Aorta (tissue), 5 donors: ENCODE measurements at regions not wholly inside any gene's neighbourhood (a gene's known extent, or its start where the extent isn't known, plus 50 kb on each side); places are given as distances from the start of the nearest gene placed in this dataset.

ENCODE experiments used
- ATAC-seq: fragments of 200-7000 bp; cut with Tn5 transposase; one replicate; pipeline ENCODE4 v1.9.1; 2022; ENCODE audit warnings: moderate library complexity; ENCODE audit not compliant: low FRiP score
- DNase-seq, 2 donors: peaks; one replicate each; pipeline ENCODE4 v3.0.0-alpha.2; 2020
- H3K27ac ChIP-seq, 2 donors: one replicate each; pipeline ENCODE4 v1.5.1; 2013; ENCODE audit warnings: low read length in 2 of 2, mild to moderate bottlenecking in 2 of 2, moderate library complexity in 2 of 2, control low read depth in 1 of 2, inconsistent platforms in 1 of 2, low read depth in 1 of 2
- H3K27me3 ChIP-seq, 2 donors: one replicate each; pipeline ENCODE4 v1.6.1; 2013; ENCODE audit warnings: control low read depth in 1 of 2, low read length in 1 of 2, mild to moderate bottlenecking in 1 of 2, moderate library complexity in 1 of 2; ENCODE audit not compliant: insufficient read depth in 2 of 2, control insufficient read depth in 1 of 2
- H3K36me3 ChIP-seq, 2 donors: one replicate each; pipeline ENCODE4 v1.6.1; 2013; ENCODE audit warnings: control low read depth in 1 of 2, low read length in 1 of 2, mild to moderate bottlenecking in 1 of 2; ENCODE audit not compliant: insufficient read depth in 2 of 2, control insufficient read depth in 1 of 2
- H3K4me1 ChIP-seq, 2 donors: one replicate each; pipeline ENCODE4 v1.6.1; 2013; ENCODE audit warnings: low read length in 2 of 2, control low read depth in 1 of 2, mild to moderate bottlenecking in 1 of 2, moderate library complexity in 1 of 2; ENCODE audit not compliant: insufficient read depth in 2 of 2, control insufficient read depth in 1 of 2
- H3K4me3 ChIP-seq, 2 donors: one replicate each; pipeline ENCODE4 v1.5.1; 2013; ENCODE audit warnings: low read length in 2 of 2, control low read depth in 1 of 2, mild to moderate bottlenecking in 1 of 2
- H3K9me3 ChIP-seq: one replicate; pipeline ENCODE4 v1.6.1; 2013; ENCODE audit warnings: mild to moderate bottlenecking, low read length; ENCODE audit not compliant: control insufficient read depth
- WGBS, 2 donors: extraction: QIAGEN DNeasy Blood & Tissue Kit; methylation state at CpG; one replicate each; pipeline ENCODE4 v1.1.7; 2013; 5-methylcytosine and 5-hydroxymethylcytosine counted together
- intact Hi-C, 2 donors: fragments of 100-400 bp; cut with DNase I; formaldehyde crosslinking; loops; one replicate each; pipeline versions ENCODE4 v1.14.2 to v1.15.0; 2022
- donor health status: healthy with polysubstance abuse.
- donor health status: Bipolar disorder and iron deficiency.
- donor health status: DM: no; HTN: no; CAD: no.
- donor health status: DM: no; HTN: no; CAD: no.
- donor health status: DM: yes; HTN: yes; CAD: no.

DNA sequence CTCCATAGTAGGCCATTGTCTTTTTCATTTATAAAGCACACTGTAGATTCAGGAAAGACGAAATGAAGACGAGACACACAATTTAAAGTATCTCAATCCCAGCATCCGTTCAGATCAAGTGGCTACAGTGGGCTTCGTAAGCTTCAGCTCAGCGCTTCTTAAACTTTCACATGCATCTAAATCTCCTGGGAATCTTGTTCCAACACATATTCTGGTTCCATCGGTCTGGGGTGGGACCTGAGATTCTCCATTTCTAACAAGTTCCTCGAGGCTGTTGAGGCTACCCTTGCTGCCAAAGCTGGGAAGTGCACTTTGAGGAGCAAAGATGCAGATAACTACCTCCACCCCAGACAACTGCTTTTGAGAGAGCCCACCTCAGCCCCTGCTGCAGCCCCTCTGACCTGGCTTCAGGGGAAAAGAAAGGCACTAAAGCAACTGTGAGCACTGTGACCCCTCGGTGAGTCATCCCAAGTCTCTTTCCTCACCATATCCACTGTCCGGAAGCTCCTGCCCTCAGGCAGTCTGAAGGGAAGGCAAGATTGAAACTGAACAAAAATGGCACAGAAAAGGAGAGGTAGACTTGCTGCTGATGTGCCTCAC lies 201.1 kb upstream of the FBXO11 start:
- no peaks in the 10 kb centered on the region for H3K4me1 ChIP-seq
- H3K4me3 ChIP-seq: no peak overlapping the region
- DNase-seq (no peak), ATAC-seq (no peak)
- H3K9me3 ChIP-seq: no peaks in the 10 kb centered on the region
- no peaks in the 10 kb centered on the region for H3K27me3 ChIP-seq
- intact Hi-C loops: loop anchor here (2.0 to 10.0 kb wide), 7 partner anchors 200 to 665 kb away; partner anchors contain the start of genes FBXO11 (in 2 of the 2) and MSH6 (in 1 of the 2)
- H3K27ac ChIP-seq: no peak overlapping the region
- WGBS, 2 donors: 66% methylated on average over 9 of the region's 9 CpGs
- H3K36me3 ChIP-seq: no peaks in the 10 kb centered on the region

DNA sequence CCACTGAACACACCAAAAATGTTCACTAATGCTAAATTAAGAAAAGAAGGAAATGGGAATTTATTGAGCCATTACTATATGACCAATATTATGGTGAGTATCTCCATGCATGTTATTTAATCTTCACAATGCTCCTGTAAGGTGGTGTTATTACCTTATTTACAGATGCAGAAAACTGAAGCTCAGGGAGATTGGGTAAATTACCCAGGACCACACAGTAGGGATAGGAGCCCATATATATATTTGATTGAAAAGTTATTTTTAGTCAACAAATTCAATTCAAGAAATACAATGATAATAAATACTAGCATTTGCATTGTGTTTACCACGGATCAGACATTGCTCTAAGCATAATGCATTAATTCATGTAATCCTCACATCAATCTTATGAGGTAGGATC lies 202.2 kb upstream of the FBXO11 start:
- Histone ChIP-seq H3K27me3 (no peaks in the 10 kb centered on the region), H3K36me3 (no peaks in the 10 kb centered on the region), H3K9me3 (no peaks in the 10 kb centered on the region), H3K27ac (no peak overlapping the region), H3K4me3 (no peak overlapping the region), H3K4me1 (no peaks in the 10 kb centered on the region)
- intact Hi-C loops: loop anchor here (5.0 to 10.0 kb wide), 5 partner anchors 201 to 666 kb away; partner anchors contain the start of genes FBXO11 (in 1 of the 2) and MSH6 (in 1 of the 2)
- ATAC-seq: no peak
- no peak for DNase-seq
- 86 to 92% methylated on average over 1 of the region's 1 CpG for WGBS, 2 donors

DNA sequence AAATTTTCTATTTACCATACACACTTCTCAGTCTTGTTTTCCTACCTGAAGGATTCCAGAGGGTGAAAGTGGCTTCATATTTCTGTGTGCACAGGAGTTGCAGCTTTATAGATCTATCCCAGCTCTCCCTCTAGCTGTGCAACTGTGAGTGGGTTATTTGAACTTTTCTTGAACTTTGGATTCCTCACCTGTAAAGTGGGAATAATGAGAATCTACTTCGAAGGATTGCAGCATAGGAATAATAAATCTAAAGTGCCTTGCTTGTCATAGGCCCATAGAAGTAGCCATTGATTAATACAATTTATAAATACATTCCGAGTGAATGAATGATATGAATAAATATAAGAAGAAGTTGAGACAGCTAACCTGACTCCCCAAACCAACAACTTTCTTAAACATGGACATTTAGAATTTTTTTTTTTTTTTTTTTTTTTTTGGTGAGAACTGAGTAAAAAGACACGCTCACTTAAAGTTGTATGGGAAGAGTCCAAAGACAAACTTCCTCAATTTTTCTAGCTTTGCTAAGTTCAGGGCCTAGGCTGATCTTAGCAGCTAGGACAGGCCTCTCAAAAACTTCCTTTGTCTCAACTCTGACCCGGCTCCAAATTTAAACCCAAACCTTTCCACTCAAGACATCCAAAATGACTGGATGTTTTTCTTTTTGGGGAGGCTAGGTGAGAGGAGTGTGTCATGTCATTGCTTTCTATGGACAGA lies 203.3 kb upstream of the FBXO11 start:
- ATAC-seq (no peak), DNase-seq (no peak)
- Histone ChIP-seq H3K4me3 (no peak overlapping the region), H3K4me1 (no peaks in the 10 kb centered on the region), H3K27ac (no peak overlapping the region), H3K9me3 (no peaks in the 10 kb centered on the region), H3K27me3 (no peaks in the 10 kb centered on the region), H3K36me3 (no peaks in the 10 kb centered on the region)
- 84 to 85% methylated on average over 4 of the region's 4 CpGs for WGBS, 2 donors
- intact Hi-C loops: loop anchor here (5.0 to 10.0 kb wide), 5 partner anchors 202 to 667 kb away; partner anchors contain the start of genes FBXO11 (in 1 of the 2) and MSH6 (in 1 of the 2)

DNA sequence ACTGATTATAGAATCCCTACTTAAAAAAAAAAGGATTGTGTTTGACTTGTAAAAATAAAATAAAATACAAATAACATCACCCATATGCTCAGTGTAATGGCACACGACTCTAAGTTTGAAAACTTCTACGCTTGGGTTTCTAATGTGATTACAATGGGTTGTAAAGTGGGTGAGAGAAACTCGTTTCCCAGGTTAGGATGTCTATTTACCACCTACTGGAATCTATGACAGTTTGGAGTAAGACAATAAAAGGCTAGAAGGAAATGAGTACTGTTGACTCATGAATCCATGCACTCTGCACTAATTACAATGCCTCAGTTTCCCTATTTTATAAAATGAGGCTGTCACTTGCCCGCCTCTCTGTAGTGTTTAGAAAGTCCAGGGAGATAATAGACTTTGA lies 204.0 kb upstream of the FOXN2 start:
- intact Hi-C loops: no loop called here
- WGBS, 2 donors: 78 to 86% methylated on average over 4 of the region's 4 CpGs
- no peaks in the 10 kb centered on the region for H3K4me1 ChIP-seq
- no peaks in the 10 kb centered on the region for H3K36me3 ChIP-seq
- DNase-seq: no peak
- no peaks in the 10 kb centered on the region for H3K27me3 ChIP-seq
- no peaks in the 10 kb centered on the region for H3K9me3 ChIP-seq
- ATAC-seq: no peak
- no peak overlapping the region for H3K27ac ChIP-seq
- no peak overlapping the region for H3K4me3 ChIP-seq

DNA sequence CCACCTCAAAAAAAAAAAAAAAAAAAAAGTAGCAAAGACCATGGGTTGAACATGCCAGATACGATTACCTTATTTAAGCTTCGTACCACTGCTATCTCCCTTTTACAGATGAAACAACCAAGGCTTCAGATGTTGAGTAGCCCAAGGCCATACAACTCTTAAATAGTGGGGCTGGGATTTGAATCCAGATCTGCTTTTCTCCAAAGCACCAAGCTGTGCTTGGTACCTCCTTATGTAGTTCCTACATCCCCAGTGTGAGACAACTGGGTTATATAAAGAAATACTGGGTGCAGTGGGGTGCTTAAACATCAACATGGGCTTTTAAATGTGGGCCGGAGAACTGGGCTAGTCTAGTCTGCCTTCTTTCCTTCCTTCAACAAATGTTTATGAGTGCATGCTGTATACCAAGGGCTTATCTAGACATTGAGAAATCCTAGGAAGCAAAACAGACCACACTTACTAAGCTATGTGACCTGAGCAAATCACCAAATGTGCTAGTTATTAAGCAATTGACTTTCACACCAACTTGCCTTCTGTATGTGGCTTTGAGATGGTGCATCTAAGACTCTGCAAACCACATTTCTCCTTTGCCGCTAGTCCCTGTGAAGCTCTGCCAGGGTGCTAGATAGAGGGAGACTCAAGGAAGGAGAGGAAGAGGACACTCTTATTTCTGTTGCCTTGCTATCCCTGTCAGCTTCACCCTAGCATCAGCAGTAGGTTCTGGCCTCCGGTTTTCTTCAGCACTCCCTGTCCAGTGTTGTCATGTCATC lies 201.4 kb upstream of the FOXN2 start:
- DNase-seq (no peak), ATAC-seq (no peak)
- 90 to 94% methylated on average over 5 of the region's 5 CpGs for WGBS, 2 donors
- no peak overlapping the region for H3K4me3 ChIP-seq
- no peaks in the 10 kb centered on the region for H3K9me3 ChIP-seq
- no peak overlapping the region for H3K27ac ChIP-seq
- no peaks in the 10 kb centered on the region for H3K4me1 ChIP-seq
- H3K36me3 ChIP-seq: no peaks in the 10 kb centered on the region
- intact Hi-C loops: no loop called here
- H3K27me3 ChIP-seq: no peaks in the 10 kb centered on the region

DNA sequence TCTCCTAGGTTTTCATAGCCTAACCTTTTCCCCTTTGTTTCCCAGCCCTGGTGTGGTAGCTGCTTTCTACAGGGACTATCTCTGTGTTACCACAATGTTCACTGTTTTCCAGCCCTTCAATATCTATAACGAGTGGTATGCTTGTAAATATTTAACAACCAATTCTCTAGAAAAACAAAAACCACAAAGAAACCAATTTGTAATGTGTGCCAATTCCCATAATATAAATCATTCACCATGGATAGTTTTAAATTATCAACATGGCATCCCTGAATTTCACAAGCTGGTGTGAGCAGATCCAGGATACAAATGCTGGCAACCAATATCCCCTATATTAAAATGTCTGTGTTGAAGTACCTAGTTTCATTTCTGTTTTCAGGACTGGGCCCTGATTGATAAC lies 200.7 kb upstream of the FOXN2 start:
- 76 to 88% methylated on average over 1 of the region's 1 CpG for WGBS, 2 donors
- intact Hi-C loops: no loop called here
- DNase-seq (no peak), ATAC-seq (no peak)
- Histone ChIP-seq H3K4me3 (no peak overlapping the region), H3K4me1 (no peaks in the 10 kb centered on the region), H3K27me3 (no peaks in the 10 kb centered on the region), H3K36me3 (no peaks in the 10 kb centered on the region), H3K9me3 (no peaks in the 10 kb centered on the region), H3K27ac (no peak overlapping the region)

DNA sequence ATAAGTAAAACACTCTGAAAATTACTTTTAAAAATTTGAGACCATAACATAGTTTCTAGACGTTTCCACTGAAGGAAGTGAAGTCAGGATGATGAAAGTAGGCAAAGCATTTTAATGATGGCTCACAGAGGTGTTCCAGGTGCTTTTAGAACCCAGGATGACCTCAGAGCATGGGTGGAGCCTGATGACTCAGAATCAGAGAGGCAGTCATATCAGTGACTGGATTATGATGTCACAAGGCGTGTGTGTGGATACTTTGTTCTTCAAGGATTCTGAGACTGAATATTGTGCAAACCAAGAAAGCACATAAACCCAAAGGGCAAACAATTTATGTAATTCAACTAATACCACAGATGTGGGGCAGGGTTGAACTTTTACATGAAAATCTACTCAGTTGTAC lies 200.2 kb upstream of the FOXN2 start:
- no peak for ATAC-seq
- intact Hi-C loops: no loop called here
- 44 to 52% methylated on average over 2 of the region's 2 CpGs for WGBS, 2 donors
- no peak overlapping the region for H3K4me3 ChIP-seq
- no peak for DNase-seq
- no peaks in the 10 kb centered on the region for H3K4me1 ChIP-seq
- H3K27ac ChIP-seq: no peak overlapping the region
- no peaks in the 10 kb centered on the region for H3K9me3 ChIP-seq
- H3K36me3 ChIP-seq: no peaks in the 10 kb centered on the region
- no peaks in the 10 kb centered on the region for H3K27me3 ChIP-seq

DNA sequence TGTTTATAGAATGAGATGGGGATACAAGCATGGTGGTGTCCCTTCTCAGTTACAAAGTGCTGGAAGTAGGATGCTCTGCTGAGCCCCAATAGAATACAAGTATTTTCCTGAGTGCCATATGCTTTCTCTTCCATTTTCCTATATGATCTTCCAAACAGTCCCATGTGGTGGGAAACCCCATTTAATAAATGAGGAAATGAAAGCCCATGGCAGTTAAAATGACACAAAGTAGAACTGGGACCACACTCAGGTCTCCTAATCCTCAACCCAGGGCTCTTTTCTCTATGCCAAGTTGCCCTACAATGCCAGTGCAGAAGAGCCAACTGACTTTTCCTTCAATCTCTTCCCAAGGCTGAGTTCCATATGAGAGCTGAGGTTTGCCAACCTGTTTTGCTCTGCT lies 198.0 kb upstream of the FOXN2 start:
- ATAC-seq (no peak), DNase-seq (no peak)
- no peaks in the 10 kb centered on the region for H3K4me1 ChIP-seq
- H3K4me3 ChIP-seq: no peak overlapping the region
- no peak overlapping the region for H3K27ac ChIP-seq
- intact Hi-C loops: no loop called here
- H3K36me3 ChIP-seq: no peaks in the 10 kb centered on the region
- no peaks in the 10 kb centered on the region for H3K9me3 ChIP-seq
- no peaks in the 10 kb centered on the region for H3K27me3 ChIP-seq
